ENCODE measurements at regions not wholly inside any gene's neighbourhood (a gene's known extent, or its start where the extent isn't known, plus 50 kb on each side); places are given as distances from the start of the nearest gene placed in this dataset.

- TF ChIP-seq, protein P1, sequence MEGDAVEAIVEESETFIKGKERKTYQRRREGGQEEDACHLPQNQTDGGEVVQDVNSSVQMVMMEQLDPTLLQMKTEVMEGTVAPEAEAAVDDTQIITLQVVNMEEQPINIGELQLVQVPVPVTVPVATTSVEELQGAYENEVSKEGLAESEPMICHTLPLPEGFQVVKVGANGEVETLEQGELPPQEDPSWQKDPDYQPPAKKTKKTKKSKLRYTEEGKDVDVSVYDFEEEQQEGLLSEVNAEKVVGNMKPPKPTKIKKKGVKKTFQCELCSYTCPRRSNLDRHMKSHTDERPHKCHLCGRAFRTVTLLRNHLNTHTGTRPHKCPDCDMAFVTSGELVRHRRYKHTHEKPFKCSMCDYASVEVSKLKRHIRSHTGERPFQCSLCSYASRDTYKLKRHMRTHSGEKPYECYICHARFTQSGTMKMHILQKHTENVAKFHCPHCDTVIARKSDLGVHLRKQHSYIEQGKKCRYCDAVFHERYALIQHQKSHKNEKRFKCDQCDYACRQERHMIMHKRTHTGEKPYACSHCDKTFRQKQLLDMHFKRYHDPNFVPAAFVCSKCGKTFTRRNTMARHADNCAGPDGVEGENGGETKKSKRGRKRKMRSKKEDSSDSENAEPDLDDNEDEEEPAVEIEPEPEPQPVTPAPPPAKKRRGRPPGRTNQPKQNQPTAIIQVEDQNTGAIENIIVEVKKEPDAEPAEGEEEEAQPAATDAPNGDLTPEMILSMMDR (IDR thresholded peaks at IDR 0.05; ENCODE audit: low read length, missing control alignments) = no peak
- H3K4me3 ChIP-seq (replicated peaks; ENCODE audit: low read depth, low read length) = no peak overlapping the region
- no peak for DNase-seq (ENCODE audit: low read depth)
Measured at GRCh38 chr14:71331403-71331802, 424.1 kb downstream of the PCNX1 start.

GRCh38 chr14:71332476-71332875 is 425.2 kb downstream of the PCNX1 start:
- H3K4me3 ChIP-seq (replicated peaks; ENCODE audit: low read depth, low read length) = no peak overlapping the region
- no peak for DNase-seq (ENCODE audit: low read depth)
- TF ChIP-seq, protein P1 (IDR thresholded peaks at IDR 0.05; ENCODE audit: low read length, missing control alignments) = no peak

DNA sequence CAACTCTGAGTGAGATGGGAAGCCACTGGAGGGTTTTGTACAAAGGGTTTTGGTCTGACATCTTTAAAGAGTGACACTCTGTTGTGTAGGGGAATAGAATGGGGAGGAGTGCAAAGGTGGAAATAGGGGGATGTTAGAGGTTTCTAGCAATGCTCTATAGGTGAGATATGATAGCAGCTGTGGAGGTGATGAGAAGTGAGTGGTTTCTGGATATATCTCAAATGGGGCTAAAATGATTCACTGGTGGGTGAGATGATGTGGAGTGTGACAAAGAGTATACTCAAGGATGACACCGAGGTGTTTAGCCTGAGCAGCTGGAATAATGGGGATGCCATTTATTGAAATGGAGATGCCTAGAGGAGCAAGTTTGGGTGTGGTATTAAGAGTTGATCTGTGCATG is 426.4 kb downstream of the PCNX1 start:
- no peak overlapping the region for H3K4me3 ChIP-seq (replicated peaks; ENCODE audit: low read depth, low read length)
- TF ChIP-seq, protein P1 (IDR thresholded peaks at IDR 0.05; ENCODE audit: low read length, missing control alignments) = no peak
- DNase-seq (ENCODE audit: low read depth) = no peak

- H3K4me3 ChIP-seq (replicated peaks; ENCODE audit: low read depth, low read length) = no peak overlapping the region
- no peak for DNase-seq (ENCODE audit: low read depth)
- TF ChIP-seq, protein P1 (IDR thresholded peaks at IDR 0.05; ENCODE audit: low read length, missing control alignments) = no peak
Measured at GRCh38 chr14:71336489-71337192, 429.4 kb downstream of the PCNX1 start.

DNA sequence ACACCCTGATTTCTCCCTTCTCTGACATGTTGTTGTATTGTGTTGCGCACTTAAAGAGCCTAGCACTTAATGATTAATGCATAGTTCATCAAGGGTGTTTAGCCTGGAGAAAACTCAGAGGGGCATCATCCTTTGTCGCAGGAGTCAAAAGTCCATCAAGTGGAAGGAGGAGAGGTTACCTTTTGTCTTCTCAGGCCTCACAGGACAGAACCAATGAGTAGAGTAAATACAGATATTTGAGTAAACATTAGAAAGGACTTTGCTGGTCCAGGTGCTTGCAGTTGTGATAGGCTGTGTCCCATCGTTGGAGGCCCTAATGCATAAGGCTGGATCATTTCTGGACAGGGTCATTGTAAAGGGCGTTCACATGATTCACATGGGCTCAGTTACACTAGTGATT is 430.9 kb downstream of the PCNX1 start:
- DNase-seq (ENCODE audit: low read depth) = no peak
- TF ChIP-seq, protein P1 (IDR thresholded peaks at IDR 0.05; ENCODE audit: low read length, missing control alignments) = no peak
- H3K4me3 ChIP-seq (replicated peaks; ENCODE audit: low read depth, low read length) = no peak overlapping the region

DNA sequence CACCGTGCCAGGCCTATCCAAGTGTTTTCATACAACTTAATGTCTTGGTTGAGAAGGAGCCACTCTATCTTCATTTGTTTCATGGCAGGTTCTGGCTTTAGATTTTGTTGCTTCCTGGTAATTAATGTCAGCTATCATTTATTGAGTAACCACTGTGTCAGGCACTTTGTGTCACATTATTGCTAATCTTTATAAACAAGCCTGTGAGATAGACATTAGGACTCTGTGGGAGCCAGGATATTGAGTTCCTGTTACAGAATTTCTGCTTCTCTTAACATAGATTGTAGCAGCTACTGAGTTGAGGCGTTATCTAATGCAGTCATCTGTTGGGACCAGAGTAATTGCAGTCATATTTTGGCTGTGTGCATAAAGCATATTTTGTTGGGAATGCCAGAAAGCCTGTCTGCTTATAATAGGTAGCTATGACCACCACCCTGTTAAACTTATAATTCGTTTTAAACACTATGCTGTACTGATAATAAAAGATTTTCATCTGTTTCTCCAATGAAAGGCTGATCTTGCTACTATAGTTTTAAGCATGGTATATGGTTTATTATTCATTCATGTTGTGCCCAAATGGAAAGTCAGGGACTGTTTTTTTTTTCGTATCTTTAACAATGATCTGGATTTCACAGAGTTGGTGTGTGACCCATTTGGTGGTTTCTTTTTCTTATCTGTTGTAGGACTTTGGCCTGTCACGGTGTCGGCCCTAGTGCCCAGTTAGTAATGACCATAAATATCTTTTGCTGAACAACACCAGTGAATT is 432.6 kb downstream of the PCNX1 start:
- TF ChIP-seq, protein P1 (IDR thresholded peaks at IDR 0.05; ENCODE audit: low read length, missing control alignments) = no peak
- no peak overlapping the region for H3K4me3 ChIP-seq (replicated peaks; ENCODE audit: low read depth, low read length)
- DNase-seq (ENCODE audit: low read depth) = no peak

Data from fibroblast of pulmonary artery (primary cell).